Tibial nerve (tissue), 4 donors: ENCODE measurements at regions not wholly inside any gene's neighbourhood (a gene's known extent, or its start where the extent isn't known, plus 50 kb on each side); places are given as distances from the start of the nearest gene placed in this dataset.

Source experiments
- DNase-seq, 2 donors: peaks; one replicate each; pipeline ENCODE4 v3.0.0-alpha.2; 2019; ENCODE audit warnings: low spot score in 2 of 2
- H3K27ac ChIP-seq, 4 donors: fragments of 200-600 bp; sonication (generic) in 3 of 4; one replicate each; pipeline ENCODE4 v1.5.1; 2017 to 2019; ENCODE audit warnings: mild to moderate bottlenecking in 1 of 4
- H3K27me3 ChIP-seq, 2 donors: fragments of 200-600 bp; sonication (generic) in 1 of 2; one replicate each; pipeline versions ENCODE4 v1.5.1 to v1.6.0; 2017 to 2019
- H3K36me3 ChIP-seq, 3 donors: fragments of 200-600 bp; sonication (generic); one replicate each; pipeline ENCODE4 v1.5.1; 2018 to 2019
- H3K4me1 ChIP-seq, 4 donors: fragments of 200-600 bp; sonication (generic) in 3 of 4; one replicate each; pipeline ENCODE4 v1.5.1; 2017 to 2019
- H3K4me3 ChIP-seq, 4 donors: fragments of 200-600 bp; sonication (generic) in 3 of 4; one replicate each; pipeline ENCODE4 v1.5.1; 2017 to 2019; ENCODE audit warnings: mild to moderate bottlenecking in 1 of 4, moderate library complexity in 1 of 4
- H3K9me3 ChIP-seq, 4 donors: fragments of 200-600 bp; sonication (generic) in 3 of 4; one replicate each; pipeline ENCODE4 v1.5.1; 2017 to 2019
- CTCF ChIP-seq, 5 experiments: fragments of 200-600 bp in 3 of 5; fragments of 450-650 bp in 2 of 5; sonication (generic) in 3 of 5; IDR thresholded peaks; one replicate each; pipeline ENCODE4 v1.5.1; 2016 to 2019; ENCODE audit warnings: antibody characterized with exemption in 5 of 5, mild to moderate bottlenecking in 3 of 5, moderate library complexity in 2 of 5
- EP300 ChIP-seq, 2 donors: sonication (generic); formaldehyde crosslinking; IDR thresholded peaks; one replicate each; pipeline ENCODE4 v1.6.1; 2017; ENCODE audit warnings: antibody characterized with exemption in 2 of 2, mild to moderate bottlenecking in 1 of 2
- POLR2A ChIP-seq, 2 donors: fragments of 450-650 bp; IDR thresholded peaks; one replicate each; pipeline ENCODE4 v1.6.1; 2017; ENCODE audit warnings: antibody characterized with exemption in 2 of 2, mild to moderate bottlenecking in 2 of 2, moderate library complexity in 2 of 2
- WGBS, 2 donors: methylation state at CpG; one replicate each; pipeline ENCODE4 v1.1.5; 2018; 5-methylcytosine and 5-hydroxymethylcytosine counted together

- H3K4me1 ChIP-seq = no peaks in the 10 kb centered on the region
- WGBS, 2 donors = 75 to 89% methylated on average over 10 of the region's 10 CpGs
- no peaks in the 10 kb centered on the region for H3K9me3 ChIP-seq
- H3K4me3 ChIP-seq = no peak overlapping the region
- H3K36me3 ChIP-seq = no peaks in the 10 kb centered on the region
- H3K27ac ChIP-seq = no peak overlapping the region
- no peaks in the 10 kb centered on the region for H3K27me3 ChIP-seq
- no peak for DNase-seq
- TF ChIP-seq POLR2A (IDR thresholded peaks at IDR 0.05) (no peak), CTCF (IDR thresholded peaks at IDR 0.05) (no peak), EP300 (IDR thresholded peaks at IDR 0.05) (no peak)
Observed at GRCh38 chr3:55337641-55338180, 149.4 kb downstream of the WNT5A start.

DNA sequence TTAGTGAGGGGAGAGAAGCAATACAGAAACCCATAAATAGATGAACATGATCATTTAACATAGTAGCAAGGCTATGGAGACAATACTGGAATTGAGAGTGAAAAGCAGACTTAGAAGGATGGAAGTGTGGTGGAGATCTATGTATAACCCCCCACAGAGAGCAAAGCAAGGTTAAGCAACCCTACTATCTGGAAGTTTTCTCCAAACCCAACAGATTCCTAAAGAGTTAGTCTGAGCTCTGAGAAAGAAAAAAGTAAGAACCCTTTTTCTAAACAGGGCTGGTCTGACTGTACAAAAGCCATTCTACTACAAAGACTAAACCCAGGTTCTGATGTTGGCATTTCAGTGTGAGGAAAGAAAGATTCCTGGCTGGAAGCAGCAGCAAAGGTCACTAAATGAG lies 153.2 kb downstream of the WNT5A start:
- Histone ChIP-seq H3K27ac (no peak overlapping the region), H3K36me3 (no peaks in the 10 kb centered on the region)

DNA sequence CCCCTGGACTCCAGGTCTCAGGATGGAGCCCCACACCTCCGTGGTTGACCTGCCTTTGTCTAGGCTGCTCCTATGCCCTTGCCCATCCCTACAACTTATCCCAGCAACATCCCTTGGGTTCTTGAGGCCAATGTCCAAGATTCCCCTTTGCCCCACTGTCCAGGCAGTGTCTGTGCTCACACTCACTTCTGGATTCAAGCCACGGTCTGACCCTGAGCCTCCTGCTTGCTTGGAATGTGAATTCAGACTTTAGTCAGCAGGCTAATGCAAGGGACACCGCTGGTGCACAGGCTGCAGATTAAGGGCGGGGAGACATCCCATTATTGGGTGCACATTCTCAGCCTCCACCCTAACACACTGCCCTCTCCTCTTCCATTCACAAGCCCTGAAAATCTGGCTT lies 154.1 kb downstream of the WNT5A start:
- WGBS, 2 donors = 67 to 80% methylated on average over 4 of the region's 4 CpGs
- no peaks in the 10 kb centered on the region for H3K36me3 ChIP-seq

More for the DNA sequence above, 153.2 kb downstream of the WNT5A start:
- Histone ChIP-seq H3K4me3 (no peak overlapping the region), H3K27me3 (no peaks in the 10 kb centered on the region), H3K4me1 (no peaks in the 10 kb centered on the region), H3K9me3 (no peaks in the 10 kb centered on the region)
- TF ChIP-seq POLR2A (IDR thresholded peaks at IDR 0.05) = no peak
- no peak for TF ChIP-seq EP300 (IDR thresholded peaks at IDR 0.05)
- TF ChIP-seq CTCF (IDR thresholded peaks at IDR 0.05) = no peak
- no peak for DNase-seq

DNA sequence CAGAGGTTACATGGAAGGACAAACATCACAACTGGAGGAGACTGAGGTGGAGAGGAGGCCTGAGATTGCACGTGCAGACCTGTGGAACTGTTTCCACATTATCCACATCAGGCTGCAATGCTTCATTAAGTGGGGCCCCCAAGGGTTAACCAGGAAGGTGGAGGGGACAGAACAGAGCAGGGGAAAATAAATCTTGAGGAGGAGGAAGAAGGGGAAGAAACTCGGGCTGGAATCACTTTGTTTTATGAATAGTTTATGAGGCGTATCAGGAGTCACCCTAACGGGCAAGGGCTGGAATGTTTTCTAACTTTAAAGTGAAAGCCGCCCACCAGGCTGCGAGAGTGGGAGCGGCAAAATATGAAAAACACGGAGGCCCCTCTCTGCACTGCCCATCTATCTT lies 154.9 kb downstream of the WNT5A start:
- H3K27me3 ChIP-seq = no peaks in the 10 kb centered on the region
- no peaks in the 10 kb centered on the region for H3K4me1 ChIP-seq
- H3K27ac ChIP-seq = no peak overlapping the region
- WGBS, 2 donors = 48% methylated on average over 8 of the region's 8 CpGs
- no peaks in the 10 kb centered on the region for H3K9me3 ChIP-seq
- no peaks in the 10 kb centered on the region for H3K36me3 ChIP-seq
- no peak for DNase-seq
- no peak overlapping the region for H3K4me3 ChIP-seq
- no peak for TF ChIP-seq CTCF (IDR thresholded peaks at IDR 0.05)
- TF ChIP-seq EP300 (IDR thresholded peaks at IDR 0.05) = no peak
- no peak for TF ChIP-seq POLR2A (IDR thresholded peaks at IDR 0.05)

More for the DNA sequence above, 154.1 kb downstream of the WNT5A start:
- TF ChIP-seq CTCF (IDR thresholded peaks at IDR 0.05) (no peak), EP300 (IDR thresholded peaks at IDR 0.05) (no peak), POLR2A (IDR thresholded peaks at IDR 0.05) (no peak)
- H3K4me1 ChIP-seq = no peaks in the 10 kb centered on the region
- no peaks in the 10 kb centered on the region for H3K9me3 ChIP-seq
- H3K27me3 ChIP-seq = no peaks in the 10 kb centered on the region
- no peak for DNase-seq
- H3K4me3 ChIP-seq = no peak overlapping the region
- no peak overlapping the region for H3K27ac ChIP-seq

- 80 to 95% methylated on average over 2 of the region's 2 CpGs for WGBS, 2 donors
- no peak for TF ChIP-seq EP300 (IDR thresholded peaks at IDR 0.05)
- no peak for TF ChIP-seq CTCF (IDR thresholded peaks at IDR 0.05)
- no peak for TF ChIP-seq POLR2A (IDR thresholded peaks at IDR 0.05)
- no peaks in the 10 kb centered on the region for H3K9me3 ChIP-seq
Observed at GRCh38 chr3:55331524-55331923, 155.6 kb downstream of the WNT5A start.

More at GRCh38 chr3:55331524-55331923, 155.6 kb downstream of the WNT5A start:
- Histone ChIP-seq H3K27ac (no peak overlapping the region), H3K4me3 (no peak overlapping the region), H3K27me3 (no peaks in the 10 kb centered on the region), H3K36me3 (no peaks in the 10 kb centered on the region), H3K4me1 (no peaks in the 10 kb centered on the region)
- no peak for DNase-seq
